GM13977 (cell line): ENCODE measurements at regions not wholly inside any gene's neighbourhood (a gene's known extent, or its start where the extent isn't known, plus 50 kb on each side); places are given as distances from the start of the nearest gene placed in this dataset.

Experiments
- DNase-seq: peaks from one replicate; pipeline ENCODE4 v3.0.0; 2012; ENCODE audit warnings: low spot score
- in situ Hi-C: fragments of 300-500 bp; cut with MboI; formaldehyde crosslinking; loops from one replicate; pipeline ENCODE4 v1.12.0; 2022; ENCODE audit warnings: low sequenced_read_pairs, low pct_unique_long_range_greater_than_20kb, mixed read lengths, inconsistent platforms; ENCODE audit not compliant: unreplicated experiment
- TF ChIP-seq, protein P1 (sequence below): IDR thresholded peaks from 2 replicates; pipeline ENCODE4 v1.5.1; 2012; ENCODE audit warnings: mild to moderate bottlenecking, control low read depth; ENCODE audit not compliant: insufficient read depth; ENCODE audit errors: extremely low read depth, missing control alignments

DNA sequence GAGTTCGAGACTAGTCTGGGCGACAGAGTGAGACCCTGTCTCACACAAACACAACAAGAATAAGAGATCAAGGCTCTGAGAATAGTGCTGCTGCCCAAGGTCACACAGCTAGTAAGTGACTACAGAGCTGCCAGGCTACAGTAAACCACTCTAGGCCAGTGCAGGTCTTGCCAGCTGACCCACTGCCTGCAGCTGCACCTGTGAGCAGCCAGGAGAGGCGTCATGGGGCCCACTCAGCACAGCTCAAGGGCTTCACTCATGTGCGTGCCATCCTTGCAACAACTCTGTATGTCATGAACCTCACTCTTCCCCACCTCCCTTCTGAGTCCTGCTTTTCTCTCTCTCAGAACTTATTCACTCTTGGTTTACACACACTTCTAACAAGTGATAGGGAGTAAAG, 176.7 kb downstream of the SMAD6 start:
- no peak for DNase-seq
- in situ Hi-C loops = no loop called here
- TF ChIP-seq, protein P1, sequence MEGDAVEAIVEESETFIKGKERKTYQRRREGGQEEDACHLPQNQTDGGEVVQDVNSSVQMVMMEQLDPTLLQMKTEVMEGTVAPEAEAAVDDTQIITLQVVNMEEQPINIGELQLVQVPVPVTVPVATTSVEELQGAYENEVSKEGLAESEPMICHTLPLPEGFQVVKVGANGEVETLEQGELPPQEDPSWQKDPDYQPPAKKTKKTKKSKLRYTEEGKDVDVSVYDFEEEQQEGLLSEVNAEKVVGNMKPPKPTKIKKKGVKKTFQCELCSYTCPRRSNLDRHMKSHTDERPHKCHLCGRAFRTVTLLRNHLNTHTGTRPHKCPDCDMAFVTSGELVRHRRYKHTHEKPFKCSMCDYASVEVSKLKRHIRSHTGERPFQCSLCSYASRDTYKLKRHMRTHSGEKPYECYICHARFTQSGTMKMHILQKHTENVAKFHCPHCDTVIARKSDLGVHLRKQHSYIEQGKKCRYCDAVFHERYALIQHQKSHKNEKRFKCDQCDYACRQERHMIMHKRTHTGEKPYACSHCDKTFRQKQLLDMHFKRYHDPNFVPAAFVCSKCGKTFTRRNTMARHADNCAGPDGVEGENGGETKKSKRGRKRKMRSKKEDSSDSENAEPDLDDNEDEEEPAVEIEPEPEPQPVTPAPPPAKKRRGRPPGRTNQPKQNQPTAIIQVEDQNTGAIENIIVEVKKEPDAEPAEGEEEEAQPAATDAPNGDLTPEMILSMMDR = no peak

DNA sequence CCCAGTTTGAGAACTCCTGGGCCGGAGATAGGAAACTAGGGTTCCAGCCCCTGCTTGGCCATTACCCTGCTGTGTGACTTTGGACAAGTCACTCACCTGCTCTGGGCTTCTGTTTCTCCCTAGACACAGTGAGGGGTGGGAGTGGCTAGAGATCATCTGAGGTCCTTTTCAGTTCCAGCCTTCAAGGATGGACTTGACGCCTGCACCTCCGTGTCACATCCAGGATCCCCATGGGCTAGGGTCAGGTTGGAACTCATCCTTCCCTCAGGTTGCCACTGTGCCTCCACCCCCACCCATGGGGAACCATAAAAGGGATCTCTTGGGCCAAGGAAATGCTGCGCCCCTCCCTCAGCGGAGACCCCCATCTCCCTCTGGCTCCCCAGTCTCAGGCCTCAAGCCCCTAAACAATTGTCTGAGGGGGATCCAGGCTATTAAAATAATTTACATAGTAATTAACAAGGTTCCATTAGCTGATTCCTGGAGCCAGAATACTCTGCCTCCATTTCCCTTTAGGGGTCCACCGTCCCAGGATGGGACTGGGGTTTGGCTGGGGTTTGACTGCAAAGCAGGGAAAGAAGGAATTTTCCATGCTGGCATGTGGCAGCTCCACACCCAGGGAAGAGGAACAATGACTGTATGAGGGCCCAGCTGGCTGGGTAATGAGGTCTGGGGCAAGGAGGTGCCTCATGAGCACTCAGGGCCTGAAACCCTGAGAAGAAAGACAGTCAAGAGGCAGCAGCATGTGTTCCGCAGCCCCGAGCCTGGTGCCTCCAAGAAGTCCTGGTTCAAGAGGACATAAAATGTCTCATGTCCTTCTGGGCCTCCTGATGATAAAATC, 177.7 kb downstream of the SMAD6 start:
- TF ChIP-seq, protein P1 = no peak
- DNase-seq = no peak
- in situ Hi-C loops = no loop called here

DNA sequence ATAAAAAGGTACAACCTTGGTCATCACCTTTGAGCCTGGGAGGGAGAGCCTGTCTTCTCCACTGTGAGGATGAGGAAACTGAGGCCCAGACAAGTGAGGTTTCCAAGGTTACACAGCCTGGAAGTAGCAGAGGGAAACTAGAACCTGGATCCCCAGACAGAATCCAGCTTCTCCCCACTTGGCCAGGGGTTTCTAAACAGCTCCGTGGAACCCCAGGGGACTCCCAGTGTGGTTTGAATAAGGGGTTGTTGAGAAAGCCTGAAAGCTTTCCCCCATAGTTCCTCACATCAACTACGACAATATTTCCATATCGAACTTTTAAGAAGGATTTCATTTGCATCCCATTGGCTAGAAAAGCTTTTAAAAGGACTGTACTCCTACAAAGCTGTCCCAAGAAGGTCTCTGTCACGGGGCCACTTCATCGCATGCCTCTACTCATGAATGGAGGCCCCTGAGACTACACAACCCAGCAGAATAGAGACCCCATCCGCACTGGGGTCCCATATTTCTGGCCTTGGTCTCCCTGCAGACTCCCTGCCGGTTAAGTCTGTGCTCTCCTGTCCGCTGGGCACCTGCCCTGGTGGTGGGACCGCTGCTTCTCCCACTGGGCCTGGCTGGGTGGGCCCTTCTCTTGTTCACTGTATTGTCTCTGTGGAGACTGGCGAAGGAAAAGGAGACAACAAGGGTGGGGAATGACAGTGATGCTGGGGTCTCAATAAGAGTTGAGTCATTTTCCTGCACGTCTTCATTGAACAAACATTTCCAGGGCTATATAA, 178.5 kb downstream of the SMAD6 start:
- in situ Hi-C loops = no loop called here
- peak; percentile 29 for DNase-seq
- TF ChIP-seq, protein P1 = no peak

DNA sequence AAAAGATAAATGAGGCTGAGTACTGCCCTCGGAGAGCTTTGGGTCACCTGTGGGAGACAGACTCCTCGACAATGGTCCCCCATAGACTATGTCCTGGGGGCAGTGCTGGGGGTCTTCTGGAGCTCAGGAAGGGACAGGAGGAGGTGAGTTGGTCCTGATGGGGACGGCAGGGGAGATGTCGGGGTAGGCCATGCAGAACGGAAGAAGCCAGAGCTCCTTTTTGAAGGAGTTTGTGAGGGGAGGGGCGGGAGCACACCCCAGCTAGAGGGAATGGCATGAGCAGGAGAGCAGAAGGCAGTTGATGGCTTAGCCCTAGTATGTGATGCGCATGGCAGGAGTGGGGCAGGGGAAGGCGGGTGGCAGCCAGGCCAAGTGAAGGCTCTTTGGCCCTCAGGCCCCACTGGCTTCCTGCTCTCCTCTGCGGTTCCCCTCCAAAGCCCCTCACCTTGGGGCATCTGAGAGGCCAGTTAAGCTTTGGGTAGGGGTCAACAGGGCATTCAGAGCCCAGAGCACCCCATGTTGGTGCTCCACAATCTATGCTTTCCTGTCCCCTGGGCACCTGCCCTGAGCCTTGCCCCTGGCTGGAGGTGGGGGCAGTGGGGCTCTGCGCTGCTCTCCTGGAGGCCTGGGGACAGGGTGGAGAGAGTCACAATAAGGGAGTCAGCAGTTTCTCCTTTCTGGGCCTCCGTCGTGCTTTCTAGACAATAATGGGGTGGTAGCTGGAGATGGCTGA, 179.3 kb downstream of the SMAD6 start:
- TF ChIP-seq, protein P1 = no peak
- DNase-seq = no peak
- in situ Hi-C loops = no loop called here

DNA sequence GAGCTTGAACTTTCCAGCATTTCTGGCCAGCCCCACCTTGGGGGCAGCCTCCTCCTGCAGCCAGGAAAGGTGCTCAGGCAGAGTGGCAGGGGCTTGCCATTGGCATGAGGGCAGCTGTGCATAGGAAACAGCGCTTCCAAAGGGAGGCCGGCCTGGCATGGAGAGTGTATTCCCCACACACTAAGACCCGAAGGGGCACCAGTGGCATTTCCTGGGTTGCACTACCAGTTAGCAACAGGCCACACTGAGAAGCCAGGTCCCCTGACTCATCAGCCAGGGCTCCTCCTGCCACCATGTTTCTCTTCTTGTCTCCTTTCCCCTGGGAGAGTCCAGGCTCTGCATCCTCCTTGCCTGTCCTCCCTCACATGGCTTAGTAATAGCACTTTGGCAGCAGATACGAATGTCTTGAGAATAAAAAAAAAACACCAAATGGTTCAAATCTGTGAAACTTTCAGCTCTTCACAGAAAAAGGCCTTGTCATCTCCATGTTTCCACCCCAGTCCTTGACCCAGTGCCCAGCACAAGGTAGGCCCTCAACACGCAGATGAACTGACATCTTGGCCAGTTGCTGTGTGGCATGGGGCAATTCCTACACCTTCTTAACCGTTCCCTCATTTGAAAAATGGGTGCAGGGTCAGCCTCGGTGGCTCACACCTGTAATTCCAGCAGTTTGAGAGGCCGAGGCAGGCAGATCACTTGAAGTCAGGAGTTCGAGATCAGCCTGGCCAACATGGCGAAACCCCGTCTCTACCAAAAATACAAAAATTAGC, 180.4 kb downstream of the SMAD6 start:
- no peak for DNase-seq
- TF ChIP-seq, protein P1 = no peak
- in situ Hi-C loops = no loop called here
